HepG2 (cell line): ENCODE measurements at regions not wholly inside any gene's neighbourhood (a gene's known extent, or its start where the extent isn't known, plus 50 kb on each side); places are given as distances from the start of the nearest gene placed in this dataset.

Source experiments
- AKNA ChIP-seq: sonication (generic); formaldehyde crosslinking; IDR thresholded peaks from 2 replicates; pipeline ENCODE4 v1.4.0; 2020; ENCODE audit warnings: missing genetic modification reagents, borderline replicate concordance
- ATF2 ChIP-seq: sonication (generic); formaldehyde crosslinking; IDR thresholded peaks from 2 replicates; pipeline ENCODE4 v1.4.0; 2020; ENCODE audit warnings: missing genetic modification reagents
- EZH2 ChIP-seq: conservative IDR thresholded peaks from 2 replicates; pipeline ENCODE4 v1.6.1; 2012; ENCODE audit warnings: mild to moderate bottlenecking, low read depth, low read length, moderate library complexity
- RBFOX2 ChIP-seq: fragments of 200-400 bp; formaldehyde crosslinking; IDR thresholded peaks from 2 replicates; pipeline ENCODE4 v1.6.1; 2017; ENCODE audit warnings: low read depth, mild to moderate bottlenecking, low read length
- ZNF703 ChIP-seq: sonication (generic); formaldehyde crosslinking; IDR thresholded peaks from 2 replicates; pipeline ENCODE4 v1.5.1; 2020; ENCODE audit warnings: missing genetic modification reagents, mild to moderate bottlenecking, moderate library complexity, borderline replicate concordance
- TF ChIP-seq, protein P1 (sequence below): sonication (generic); formaldehyde crosslinking; IDR thresholded peaks from 2 replicates; pipeline ENCODE4 v1.4.0; 2020; ENCODE audit warnings: missing genetic modification reagents
- TF ChIP-seq, protein P2 (sequence below): sonication (generic); formaldehyde crosslinking; IDR thresholded peaks from 2 replicates; pipeline ENCODE4 v1.8.0; 2022; ENCODE audit warnings: missing genetic modification reagents, mild to moderate bottlenecking, inconsistent platforms, borderline replicate concordance

- TF ChIP-seq, protein P1, sequence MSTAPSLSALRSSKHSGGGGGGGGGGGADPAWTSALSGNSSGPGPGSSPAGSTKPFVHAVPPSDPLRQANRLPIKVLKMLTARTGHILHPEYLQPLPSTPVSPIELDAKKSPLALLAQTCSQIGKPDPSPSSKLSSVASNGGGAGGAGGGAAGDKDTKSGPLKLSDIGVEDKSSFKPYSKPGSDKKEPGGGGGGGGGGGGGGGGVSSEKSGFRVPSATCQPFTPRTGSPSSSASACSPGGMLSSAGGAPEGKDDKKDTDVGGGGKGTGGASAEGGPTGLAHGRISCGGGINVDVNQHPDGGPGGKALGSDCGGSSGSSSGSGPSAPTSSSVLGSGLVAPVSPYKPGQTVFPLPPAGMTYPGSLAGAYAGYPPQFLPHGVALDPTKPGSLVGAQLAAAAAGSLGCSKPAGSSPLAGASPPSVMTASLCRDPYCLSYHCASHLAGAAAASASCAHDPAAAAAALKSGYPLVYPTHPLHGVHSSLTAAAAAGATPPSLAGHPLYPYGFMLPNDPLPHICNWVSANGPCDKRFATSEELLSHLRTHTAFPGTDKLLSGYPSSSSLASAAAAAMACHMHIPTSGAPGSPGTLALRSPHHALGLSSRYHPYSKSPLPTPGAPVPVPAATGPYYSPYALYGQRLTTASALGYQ (CRISPR knock-in tag) = no peak
- no peak for TF ChIP-seq RBFOX2
- no peak for TF ChIP-seq ATF2 (CRISPR knock-in tag)
- no peak for TF ChIP-seq ZNF703 (CRISPR knock-in tag)
- TF ChIP-seq AKNA = no peak
- TF ChIP-seq, protein P2, sequence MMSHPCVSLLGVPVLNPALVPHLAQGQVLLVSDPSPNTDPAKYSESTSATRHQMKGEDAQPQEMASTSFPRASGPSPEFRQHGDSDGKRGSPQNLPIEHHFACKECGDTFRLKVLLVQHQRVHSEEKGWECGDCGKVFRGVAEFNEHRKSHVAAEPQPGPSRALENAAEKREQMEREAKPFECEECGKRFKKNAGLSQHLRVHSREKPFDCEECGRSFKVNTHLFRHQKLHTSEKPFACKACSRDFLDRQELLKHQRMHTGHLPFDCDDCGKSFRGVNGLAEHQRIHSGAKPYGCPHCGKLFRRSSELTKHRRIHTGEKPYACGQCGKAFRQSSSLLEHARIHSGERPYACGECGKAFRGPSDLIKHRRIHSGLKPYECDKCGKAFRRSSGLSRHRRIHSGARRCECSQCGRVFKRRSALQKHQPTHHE (CRISPR knock-in tag) = no peak
- no peak for TF ChIP-seq EZH2
Observed at GRCh38 chr5:174523311-174524071, 200.9 kb upstream of the MSX2 start (continued).
